ENCODE measurements at regions not wholly inside any gene's neighbourhood (a gene's known extent, or its start where the extent isn't known, plus 50 kb on each side); places are given as distances from the start of the nearest gene placed in this dataset.

DNA sequence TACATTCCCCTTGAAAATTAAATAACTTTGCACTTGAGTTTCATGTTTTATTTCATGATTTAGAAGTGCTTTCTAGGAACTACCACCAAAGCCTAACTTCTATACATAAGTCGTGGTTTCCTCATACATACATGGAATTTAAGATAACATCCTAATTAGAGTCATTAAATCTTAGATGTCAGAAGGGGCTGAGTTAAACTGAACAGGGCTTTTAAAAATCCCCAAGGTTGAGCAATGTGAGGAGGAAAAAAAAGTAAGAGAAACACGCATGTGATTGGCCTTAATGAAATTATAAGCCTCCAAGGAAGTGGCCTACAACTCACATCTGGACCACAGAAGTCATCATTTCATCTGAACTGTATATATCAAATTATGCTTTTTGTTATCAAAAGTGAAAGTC is 303.1 kb upstream of the SEMA6D start (continued):
- TF ChIP-seq, protein P1, sequence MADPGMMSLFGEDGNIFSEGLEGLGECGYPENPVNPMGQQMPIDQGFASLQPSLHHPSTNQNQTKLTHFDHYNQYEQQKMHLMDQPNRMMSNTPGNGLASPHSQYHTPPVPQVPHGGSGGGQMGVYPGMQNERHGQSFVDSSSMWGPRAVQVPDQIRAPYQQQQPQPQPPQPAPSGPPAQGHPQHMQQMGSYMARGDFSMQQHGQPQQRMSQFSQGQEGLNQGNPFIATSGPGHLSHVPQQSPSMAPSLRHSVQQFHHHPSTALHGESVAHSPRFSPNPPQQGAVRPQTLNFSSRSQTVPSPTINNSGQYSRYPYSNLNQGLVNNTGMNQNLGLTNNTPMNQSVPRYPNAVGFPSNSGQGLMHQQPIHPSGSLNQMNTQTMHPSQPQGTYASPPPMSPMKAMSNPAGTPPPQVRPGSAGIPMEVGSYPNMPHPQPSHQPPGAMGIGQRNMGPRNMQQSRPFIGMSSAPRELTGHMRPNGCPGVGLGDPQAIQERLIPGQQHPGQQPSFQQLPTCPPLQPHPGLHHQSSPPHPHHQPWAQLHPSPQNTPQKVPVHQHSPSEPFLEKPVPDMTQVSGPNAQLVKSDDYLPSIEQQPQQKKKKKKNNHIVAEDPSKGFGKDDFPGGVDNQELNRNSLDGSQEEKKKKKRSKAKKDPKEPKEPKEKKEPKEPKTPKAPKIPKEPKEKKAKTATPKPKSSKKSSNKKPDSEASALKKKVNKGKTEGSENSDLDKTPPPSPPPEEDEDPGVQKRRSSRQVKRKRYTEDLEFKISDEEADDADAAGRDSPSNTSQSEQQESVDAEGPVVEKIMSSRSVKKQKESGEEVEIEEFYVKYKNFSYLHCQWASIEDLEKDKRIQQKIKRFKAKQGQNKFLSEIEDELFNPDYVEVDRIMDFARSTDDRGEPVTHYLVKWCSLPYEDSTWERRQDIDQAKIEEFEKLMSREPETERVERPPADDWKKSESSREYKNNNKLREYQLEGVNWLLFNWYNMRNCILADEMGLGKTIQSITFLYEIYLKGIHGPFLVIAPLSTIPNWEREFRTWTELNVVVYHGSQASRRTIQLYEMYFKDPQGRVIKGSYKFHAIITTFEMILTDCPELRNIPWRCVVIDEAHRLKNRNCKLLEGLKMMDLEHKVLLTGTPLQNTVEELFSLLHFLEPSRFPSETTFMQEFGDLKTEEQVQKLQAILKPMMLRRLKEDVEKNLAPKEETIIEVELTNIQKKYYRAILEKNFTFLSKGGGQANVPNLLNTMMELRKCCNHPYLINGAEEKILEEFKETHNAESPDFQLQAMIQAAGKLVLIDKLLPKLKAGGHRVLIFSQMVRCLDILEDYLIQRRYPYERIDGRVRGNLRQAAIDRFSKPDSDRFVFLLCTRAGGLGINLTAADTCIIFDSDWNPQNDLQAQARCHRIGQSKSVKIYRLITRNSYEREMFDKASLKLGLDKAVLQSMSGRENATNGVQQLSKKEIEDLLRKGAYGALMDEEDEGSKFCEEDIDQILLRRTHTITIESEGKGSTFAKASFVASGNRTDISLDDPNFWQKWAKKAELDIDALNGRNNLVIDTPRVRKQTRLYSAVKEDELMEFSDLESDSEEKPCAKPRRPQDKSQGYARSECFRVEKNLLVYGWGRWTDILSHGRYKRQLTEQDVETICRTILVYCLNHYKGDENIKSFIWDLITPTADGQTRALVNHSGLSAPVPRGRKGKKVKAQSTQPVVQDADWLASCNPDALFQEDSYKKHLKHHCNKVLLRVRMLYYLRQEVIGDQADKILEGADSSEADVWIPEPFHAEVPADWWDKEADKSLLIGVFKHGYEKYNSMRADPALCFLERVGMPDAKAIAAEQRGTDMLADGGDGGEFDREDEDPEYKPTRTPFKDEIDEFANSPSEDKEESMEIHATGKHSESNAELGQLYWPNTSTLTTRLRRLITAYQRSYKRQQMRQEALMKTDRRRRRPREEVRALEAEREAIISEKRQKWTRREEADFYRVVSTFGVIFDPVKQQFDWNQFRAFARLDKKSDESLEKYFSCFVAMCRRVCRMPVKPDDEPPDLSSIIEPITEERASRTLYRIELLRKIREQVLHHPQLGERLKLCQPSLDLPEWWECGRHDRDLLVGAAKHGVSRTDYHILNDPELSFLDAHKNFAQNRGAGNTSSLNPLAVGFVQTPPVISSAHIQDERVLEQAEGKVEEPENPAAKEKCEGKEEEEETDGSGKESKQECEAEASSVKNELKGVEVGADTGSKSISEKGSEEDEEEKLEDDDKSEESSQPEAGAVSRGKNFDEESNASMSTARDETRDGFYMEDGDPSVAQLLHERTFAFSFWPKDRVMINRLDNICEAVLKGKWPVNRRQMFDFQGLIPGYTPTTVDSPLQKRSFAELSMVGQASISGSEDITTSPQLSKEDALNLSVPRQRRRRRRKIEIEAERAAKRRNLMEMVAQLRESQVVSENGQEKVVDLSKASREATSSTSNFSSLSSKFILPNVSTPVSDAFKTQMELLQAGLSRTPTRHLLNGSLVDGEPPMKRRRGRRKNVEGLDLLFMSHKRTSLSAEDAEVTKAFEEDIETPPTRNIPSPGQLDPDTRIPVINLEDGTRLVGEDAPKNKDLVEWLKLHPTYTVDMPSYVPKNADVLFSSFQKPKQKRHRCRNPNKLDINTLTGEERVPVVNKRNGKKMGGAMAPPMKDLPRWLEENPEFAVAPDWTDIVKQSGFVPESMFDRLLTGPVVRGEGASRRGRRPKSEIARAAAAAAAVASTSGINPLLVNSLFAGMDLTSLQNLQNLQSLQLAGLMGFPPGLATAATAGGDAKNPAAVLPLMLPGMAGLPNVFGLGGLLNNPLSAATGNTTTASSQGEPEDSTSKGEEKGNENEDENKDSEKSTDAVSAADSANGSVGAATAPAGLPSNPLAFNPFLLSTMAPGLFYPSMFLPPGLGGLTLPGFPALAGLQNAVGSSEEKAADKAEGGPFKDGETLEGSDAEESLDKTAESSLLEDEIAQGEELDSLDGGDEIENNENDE (IDR thresholded peaks at IDR 0.05; ENCODE audit: insufficient replicate concordance, low read length), result no peak
- TF ChIP-seq NRF1 (IDR thresholded peaks at IDR 0.05; ENCODE audit: low read depth, low read length) (no peak), BRCA1 (IDR thresholded peaks at IDR 0.05; ENCODE audit: low read depth, low read length) (no peak), EGR1 (IDR thresholded peaks at IDR 0.05; ENCODE audit: borderline replicate concordance, low read depth, low read length) (no peak), SAP30 (IDR thresholded peaks at IDR 0.05; ENCODE audit: insufficient read depth, insufficient replicate concordance, low read length) (no peak), MAFK (IDR thresholded peaks at IDR 0.05; ENCODE audit: low read depth, low read length) (no peak), SP1 (IDR thresholded peaks at IDR 0.05; ENCODE audit: low read depth, low read length) (no peak), ASH2L (IDR thresholded peaks at IDR 0.05; ENCODE audit: low read length) (no peak), NANOG (IDR thresholded peaks at IDR 0.05; ENCODE audit: insufficient read depth, low read depth, low read length, poor library complexity, severe bottlenecking) (no peak)

All from H1 (cell line).